CD14-positive monocyte (primary cell): ENCODE measurements at regions not wholly inside any gene's neighbourhood (a gene's known extent, or its start where the extent isn't known, plus 50 kb on each side); places are given as distances from the start of the nearest gene placed in this dataset.

ENCODE experiments used
- DNase-seq, 3 donors: peaks; one replicate each; pipeline ENCODE4 v3.0.0-alpha.2; 2011 to 2022
- H2AFZ ChIP-seq: 2 replicates; pipeline ENCODE4 v1.6.0; 2012; ENCODE audit warnings: mild to moderate bottlenecking, low read depth, low read length, inconsistent platforms; ENCODE audit not compliant: insufficient read depth, poor library complexity, severe bottlenecking
- H3K27ac ChIP-seq, 2 donors: 1 replicate in 1 of 2; 2 replicates in 1 of 2; pipeline ENCODE4 v1.5.1; 2012 to 2013; ENCODE audit warnings: low read length in 2 of 2, control low read depth in 1 of 2, inconsistent platforms in 1 of 2, low read depth in 1 of 2, mild to moderate bottlenecking in 1 of 2
- H3K27me3 ChIP-seq, 2 donors: one replicate each; pipeline versions ENCODE4 v1.6.0 to v1.6.1; 2011 to 2013; ENCODE audit warnings: low read length in 2 of 2; ENCODE audit not compliant: control insufficient read depth in 2 of 2, insufficient read depth in 2 of 2
- H3K36me3 ChIP-seq, 2 donors: replicated peaks in 1 of 2; 1 replicate in 1 of 2; 2 replicates in 1 of 2; pipeline versions ENCODE4 v1.5.1 to v1.6.1; 2012 to 2013; ENCODE audit warnings: low read length in 2 of 2, control low read depth in 1 of 2, inconsistent platforms in 1 of 2, mild to moderate bottlenecking in 1 of 2; ENCODE audit not compliant: insufficient read depth in 2 of 2, control insufficient read depth in 1 of 2
- H3K4me1 ChIP-seq, 2 donors: 1 replicate in 1 of 2; 2 replicates in 1 of 2; pipeline versions ENCODE4 v1.5.1 to v1.6.1; 2012 to 2013; ENCODE audit warnings: low read length in 2 of 2, control low read depth in 1 of 2, inconsistent platforms in 1 of 2, mild to moderate bottlenecking in 1 of 2, moderate library complexity in 1 of 2; ENCODE audit not compliant: insufficient read depth in 2 of 2, control insufficient read depth in 1 of 2
- H3K4me2 ChIP-seq: replicated peaks from 2 replicates; pipeline ENCODE3; 2012; ENCODE audit warnings: low read length, moderate library complexity, mild to moderate bottlenecking; ENCODE audit not compliant: poor library complexity, severe bottlenecking; ENCODE audit errors: extremely low read depth
- H3K4me3 ChIP-seq, 3 experiments: fragments of 200-600 bp in 1 of 3; sonication (generic) in 1 of 3; replicated peaks in 1 of 3; 1 replicate in 2 of 3; 2 replicates in 1 of 3; pipeline ENCODE4 v1.5.1; 2011 to 2013; ENCODE audit warnings: low read length in 3 of 3, mild to moderate bottlenecking in 3 of 3, control low read depth in 2 of 3, low read depth in 2 of 3, inconsistent platforms in 1 of 3, moderate library complexity in 1 of 3
- H3K79me2 ChIP-seq: 2 replicates; pipeline ENCODE4 v1.6.0; 2012; ENCODE audit warnings: mild to moderate bottlenecking, control low read depth, inconsistent platforms, low read length, moderate library complexity; ENCODE audit not compliant: insufficient read depth
- H3K9ac ChIP-seq: 2 replicates; pipeline ENCODE4 v1.6.0; 2017; ENCODE audit warnings: low read length, mild to moderate bottlenecking; ENCODE audit not compliant: insufficient read depth, poor library complexity, severe bottlenecking
- H3K9me3 ChIP-seq, 2 donors: replicated peaks in 1 of 2; 1 replicate in 1 of 2; 2 replicates in 1 of 2; pipeline versions ENCODE4 v1.5.1 to v1.6.1; 2012 to 2013; ENCODE audit warnings: low read length in 2 of 2, control low read depth in 1 of 2; ENCODE audit not compliant: control insufficient read depth in 1 of 2, insufficient read depth in 1 of 2
- H4K20me1 ChIP-seq: 2 replicates; pipeline ENCODE4 v1.6.0; 2012; ENCODE audit warnings: mild to moderate bottlenecking, low read length, control low read depth, moderate library complexity; ENCODE audit not compliant: insufficient read depth
- H3K27ac Mint-ChIP-seq, 7 donors: one replicate each; pipeline ENCODE4 v1.8.0; 2020; ENCODE audit warnings: mild to moderate bottlenecking in 7 of 7, mixed read lengths in 7 of 7, moderate library complexity in 6 of 7, inconsistent platforms in 2 of 7
- H3K27me3 Mint-ChIP-seq, 3 donors: one replicate each; pipeline ENCODE4 v1.8.0; 2021 to 2022; ENCODE audit warnings: low read depth in 3 of 3, mild to moderate bottlenecking in 3 of 3, mixed read lengths in 3 of 3, moderate library complexity in 3 of 3, inconsistent platforms in 1 of 3
- H3K36me3 Mint-ChIP-seq, 2 donors: one replicate each; pipeline ENCODE4 v1.8.0; 2020; ENCODE audit warnings: mixed read lengths in 2 of 2, inconsistent platforms in 1 of 2, mild to moderate bottlenecking in 1 of 2
- H3K4me1 Mint-ChIP-seq: one replicate; pipeline ENCODE4 v1.8.0; 2020; ENCODE audit warnings: mild to moderate bottlenecking, mixed read lengths
- H3K4me3 Mint-ChIP-seq, 2 donors: one replicate each; pipeline ENCODE4 v1.8.0; 2020; ENCODE audit warnings: mild to moderate bottlenecking in 2 of 2, mixed read lengths in 2 of 2, moderate library complexity in 1 of 2
- H3K9me3 Mint-ChIP-seq, 7 donors: one replicate each; pipeline ENCODE4 v1.8.0; 2020 to 2022; ENCODE audit warnings: mixed read lengths in 7 of 7, mild to moderate bottlenecking in 6 of 7, moderate library complexity in 6 of 7, inconsistent platforms in 2 of 7
- WGBS: methylation state at CpG from one replicate; pipeline ENCODE4 v1.1.5; 2013; ENCODE audit warnings: missing lambda C conversion rate; ENCODE audit not compliant: insufficient coverage; 5-methylcytosine and 5-hydroxymethylcytosine counted together
- intact Hi-C, 2 donors: fragments of 100-400 bp; cut with micrococcal nuclease; formaldehyde crosslinking; loops; one replicate each; pipeline versions ENCODE4 v1.15.0 to v1.15.1; 2023
- TF ChIP-seq, protein P1 (sequence below): fragments of 200-600 bp; IDR thresholded peaks from one replicate; pipeline ENCODE4 v1.8.0; 2022; ENCODE audit warnings: antibody characterized with exemption, mild to moderate bottlenecking

DNA sequence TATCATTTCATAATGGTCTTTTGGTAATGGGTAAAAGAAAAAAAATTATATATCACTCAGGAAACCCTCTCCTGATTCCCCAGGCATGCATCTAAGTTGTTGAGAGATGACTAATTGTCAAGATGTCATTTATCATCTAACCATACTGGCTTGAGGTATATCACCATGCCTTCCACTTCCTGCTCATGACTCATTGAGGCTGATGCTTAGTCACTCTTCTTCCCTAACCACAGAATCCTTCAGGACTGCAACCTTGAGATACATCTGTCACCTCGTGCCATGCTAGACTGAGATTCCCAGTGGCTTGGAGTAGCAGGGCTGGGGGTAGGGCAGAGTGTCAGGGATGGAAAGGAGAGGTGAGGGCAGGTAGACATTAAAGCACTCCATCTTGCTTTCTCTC is 782.5 kb upstream of the INTU start:
- Histone ChIP-seq H3K4me1 (no peaks in the 10 kb centered on the region), H3K4me2 (no peak overlapping the region), H2AFZ (no peak overlapping the region), H3K27ac (no peak overlapping the region), H3K9ac (no peak overlapping the region), H4K20me1 (no peaks in the 10 kb centered on the region), H3K4me3 (no peak overlapping the region), H3K27me3 (no peaks in the 10 kb centered on the region), H3K36me3 (no peaks in the 10 kb centered on the region), H3K9me3 (no peaks in the 10 kb centered on the region), H3K79me2 (no peaks in the 10 kb centered on the region)
- Mint-ChIP-seq H3K4me1 (no peaks in the 10 kb centered on the region), H3K27ac (no peak overlapping the region), H3K36me3 (no peaks in the 10 kb centered on the region), H3K27me3 (no peaks in the 10 kb centered on the region), H3K4me3 (no peak overlapping the region), H3K9me3 (peaks cover 0 to 6% (median 2%) of the 10 kb centered on the region in 7 donors)
- intact Hi-C loops: no loop called here
- TF ChIP-seq, protein P1, sequence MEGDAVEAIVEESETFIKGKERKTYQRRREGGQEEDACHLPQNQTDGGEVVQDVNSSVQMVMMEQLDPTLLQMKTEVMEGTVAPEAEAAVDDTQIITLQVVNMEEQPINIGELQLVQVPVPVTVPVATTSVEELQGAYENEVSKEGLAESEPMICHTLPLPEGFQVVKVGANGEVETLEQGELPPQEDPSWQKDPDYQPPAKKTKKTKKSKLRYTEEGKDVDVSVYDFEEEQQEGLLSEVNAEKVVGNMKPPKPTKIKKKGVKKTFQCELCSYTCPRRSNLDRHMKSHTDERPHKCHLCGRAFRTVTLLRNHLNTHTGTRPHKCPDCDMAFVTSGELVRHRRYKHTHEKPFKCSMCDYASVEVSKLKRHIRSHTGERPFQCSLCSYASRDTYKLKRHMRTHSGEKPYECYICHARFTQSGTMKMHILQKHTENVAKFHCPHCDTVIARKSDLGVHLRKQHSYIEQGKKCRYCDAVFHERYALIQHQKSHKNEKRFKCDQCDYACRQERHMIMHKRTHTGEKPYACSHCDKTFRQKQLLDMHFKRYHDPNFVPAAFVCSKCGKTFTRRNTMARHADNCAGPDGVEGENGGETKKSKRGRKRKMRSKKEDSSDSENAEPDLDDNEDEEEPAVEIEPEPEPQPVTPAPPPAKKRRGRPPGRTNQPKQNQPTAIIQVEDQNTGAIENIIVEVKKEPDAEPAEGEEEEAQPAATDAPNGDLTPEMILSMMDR: no peak
- WGBS: no CpG with 5 or more reads among the region's 1 CpG
- no peak for DNase-seq

DNA sequence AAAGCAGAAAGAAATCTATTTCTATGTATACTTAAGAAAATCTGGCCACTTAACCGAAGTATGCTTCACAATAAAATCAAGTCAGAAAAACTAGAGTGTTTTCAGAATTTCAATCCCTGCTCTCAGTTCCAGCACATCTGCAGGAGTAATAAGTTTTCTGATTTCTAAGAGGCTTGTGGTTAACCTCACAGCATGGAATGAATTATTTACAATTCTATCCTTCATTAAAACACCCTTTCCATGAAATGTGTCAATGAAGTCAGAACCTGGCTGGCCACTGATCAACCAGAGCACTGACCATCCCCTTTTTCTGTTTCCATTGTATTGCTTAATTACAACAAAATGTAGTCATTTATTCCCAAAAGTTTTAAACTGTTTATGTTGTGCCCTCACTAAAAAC is 781.4 kb upstream of the INTU start:
- Mint-ChIP-seq H3K9me3 (peaks cover 0 to 4% (median 0%) of the 10 kb centered on the region in 7 donors), H3K27ac (no peak overlapping the region), H3K4me1 (no peaks in the 10 kb centered on the region), H3K27me3 (no peaks in the 10 kb centered on the region), H3K4me3 (no peak overlapping the region), H3K36me3 (no peaks in the 10 kb centered on the region)
- H3K4me3 ChIP-seq: no peak overlapping the region
- no peaks in the 10 kb centered on the region for H3K79me2 ChIP-seq
- no peaks in the 10 kb centered on the region for H3K36me3 ChIP-seq
- no peaks in the 10 kb centered on the region for H3K27me3 ChIP-seq
- no CpG with 5 or more reads among the region's 1 CpG for WGBS
- no peak for DNase-seq
- no peaks in the 10 kb centered on the region for H4K20me1 ChIP-seq
- H3K27ac ChIP-seq: no peak overlapping the region
- no peak overlapping the region for H3K9ac ChIP-seq
- H3K4me2 ChIP-seq: no peak overlapping the region
- no peaks in the 10 kb centered on the region for H3K9me3 ChIP-seq
- no peak overlapping the region for H2AFZ ChIP-seq
- TF ChIP-seq, protein P1: no peak
- H3K4me1 ChIP-seq: no peaks in the 10 kb centered on the region
- intact Hi-C loops: no loop called here
